Activated naive CD4-positive, alpha-beta T cell treated with anti-CD3 and anti-CD28 coated beads, Interleukin-2, amount 10 ng/mL, durations not matched to agents 7 days and 5 days (primary cell): ENCODE measurements at regions not wholly inside any gene's neighbourhood (a gene's known extent, or its start where the extent isn't known, plus 50 kb on each side); places are given as distances from the start of the nearest gene placed in this dataset.

Experiments used
- CTCF ChIA-PET: fragments of 350-600 bp; sonication (Branson Sonifier 250); formaldehyde crosslinking; loops from one replicate; lab custom pipeline; 2021; ENCODE audit warnings: antibody characterized with exemption; lab: Charles Lee
- DNase-seq: peaks from one replicate; pipeline ENCODE4 v3.0.0-alpha.2; 2020
- H3K27ac Mint-ChIP-seq: one replicate; pipeline ENCODE4 v1.8.0; 2021; ENCODE audit warnings: mild to moderate bottlenecking, moderate library complexity, mixed read lengths
- H3K27me3 Mint-ChIP-seq: one replicate; pipeline ENCODE4 v1.8.0; 2021; ENCODE audit warnings: mild to moderate bottlenecking, mixed read lengths
- H3K36me3 Mint-ChIP-seq: one replicate; pipeline ENCODE4 v1.8.0; 2021; ENCODE audit warnings: mixed read lengths
- H3K4me1 Mint-ChIP-seq: one replicate; pipeline ENCODE4 v1.8.0; 2021; ENCODE audit warnings: mixed read lengths
- H3K4me3 Mint-ChIP-seq: one replicate; pipeline ENCODE4 v1.8.0; 2021; ENCODE audit warnings: mild to moderate bottlenecking, moderate library complexity, mixed read lengths
- H3K9me3 Mint-ChIP-seq: one replicate; pipeline ENCODE4 v1.8.0; 2021; ENCODE audit warnings: mixed read lengths

- Mint-ChIP-seq H3K4me1 (no peaks in the 10 kb centered on the region), H3K9me3 (no peaks in the 10 kb centered on the region), H3K27ac (no peak overlapping the region), H3K27me3 (no peaks in the 10 kb centered on the region), H3K36me3 (no peaks in the 10 kb centered on the region), H3K4me3 (no peak overlapping the region)
- CTCF ChIA-PET, result interaction anchor here (2.8 kb wide), 1 partner anchor 9 kb away, joined by 18 read pairs; no protein-coding TSS in a partner anchor
- no peak for DNase-seq
Measured at GRCh38 chr20:9911519-9911918, 72.6 kb upstream of the PAK5 start.

DNA sequence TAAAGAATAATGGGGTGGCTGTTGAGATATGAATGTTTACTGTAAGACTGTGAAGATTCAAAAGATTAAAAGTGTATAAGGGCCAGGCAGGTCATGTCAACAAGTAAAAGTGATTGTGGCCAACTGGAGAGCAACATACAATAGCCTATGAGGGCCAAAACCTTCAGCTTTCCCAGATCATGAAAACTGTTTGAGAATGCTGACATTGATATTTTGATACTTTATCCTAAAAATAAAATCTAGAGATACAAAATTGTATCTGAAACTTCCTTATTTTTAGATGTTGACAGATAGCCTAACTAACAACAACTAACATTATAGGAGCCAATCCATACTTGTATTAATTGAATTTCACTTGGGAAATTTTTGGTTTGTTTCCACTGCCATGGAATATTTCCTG is 70.3 kb upstream of the PAK5 start:
- CTCF ChIA-PET, result interaction anchor here (1.2 kb wide), 1 partner anchor 291 kb away, joined by 5 read pairs; no protein-coding TSS in a partner anchor
- no peaks in the 10 kb centered on the region for H3K4me1 Mint-ChIP-seq

GRCh38 chr20:9903048-9903655 is 64.3 kb upstream of the PAK5 start:
- H3K27me3 Mint-ChIP-seq, result no peaks in the 10 kb centered on the region
- CTCF ChIA-PET, result interaction anchor here (3.2 kb wide), 1 partner anchor 9 kb away, joined by 18 read pairs; no protein-coding TSS in a partner anchor
- no peaks in the 10 kb centered on the region for H3K4me1 Mint-ChIP-seq
- no peak overlapping the region for H3K27ac Mint-ChIP-seq
- no peak overlapping the region for H3K4me3 Mint-ChIP-seq
- H3K9me3 Mint-ChIP-seq, result no peaks in the 10 kb centered on the region
- H3K36me3 Mint-ChIP-seq, result no peaks in the 10 kb centered on the region
- no peak for DNase-seq

More for the DNA sequence above, 70.3 kb upstream of the PAK5 start:
- Mint-ChIP-seq H3K36me3 (no peaks in the 10 kb centered on the region), H3K27ac (no peak overlapping the region), H3K4me3 (no peak overlapping the region), H3K27me3 (no peaks in the 10 kb centered on the region), H3K9me3 (no peaks in the 10 kb centered on the region)
- DNase-seq, result no peak

GRCh38 chr20:9889270-9889981 is 50.5 kb upstream of the PAK5 start:
- CTCF ChIA-PET, result no interaction called here
- Mint-ChIP-seq H3K36me3 (no peaks in the 10 kb centered on the region), H3K4me1 (no peaks in the 10 kb centered on the region), H3K9me3 (no peaks in the 10 kb centered on the region), H3K27ac (no peak overlapping the region), H3K27me3 (no peaks in the 10 kb centered on the region), H3K4me3 (no peak overlapping the region)
- DNase-seq, result no peak
